Astrocyte of the cerebellum (primary cell): ENCODE measurements at regions not wholly inside any gene's neighbourhood (a gene's known extent, or its start where the extent isn't known, plus 50 kb on each side); places are given as distances from the start of the nearest gene placed in this dataset.

ENCODE experiments used
- DNase-seq: peaks from one replicate; pipeline ENCODE4 v3.0.0-alpha.2; 2011; ENCODE audit warnings: low read depth
- H3K4me3 ChIP-seq: 2 replicates; pipeline ENCODE4 v1.5.1; 2011; ENCODE audit warnings: mild to moderate bottlenecking, low read depth, low read length, moderate library complexity
- in situ Hi-C: cut with HindIII; loops from 2 replicates; pipeline ENCODE4 v1.10.0; 2017; ENCODE audit warnings: low sequenced_read_pairs
- TF ChIP-seq, protein P1 (sequence below): IDR thresholded peaks from 2 replicates; pipeline ENCODE4 v1.5.1; 2012; ENCODE audit warnings: low read length, low read depth, moderate library complexity, mild to moderate bottlenecking; ENCODE audit errors: missing control alignments

DNA sequence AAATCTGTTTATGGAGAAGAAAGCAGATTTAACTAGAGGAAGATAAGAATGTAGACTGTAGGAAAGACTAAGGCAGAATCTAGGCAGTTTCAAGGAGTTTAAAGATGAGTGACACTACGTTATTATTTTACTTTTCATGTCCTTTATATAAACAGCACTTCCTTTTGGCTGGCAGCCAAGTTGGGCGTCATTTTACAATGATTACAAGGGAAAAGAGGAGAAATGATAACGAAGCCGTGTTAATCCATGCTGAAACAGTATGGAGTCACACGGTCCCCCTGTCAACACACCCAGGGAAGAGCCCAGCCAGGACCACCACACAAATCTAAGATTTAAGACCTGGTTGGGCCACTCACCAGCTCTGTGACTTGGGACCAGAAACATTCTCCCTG, 83.7 kb upstream of the NEO1 start:
- TF ChIP-seq, protein P1, sequence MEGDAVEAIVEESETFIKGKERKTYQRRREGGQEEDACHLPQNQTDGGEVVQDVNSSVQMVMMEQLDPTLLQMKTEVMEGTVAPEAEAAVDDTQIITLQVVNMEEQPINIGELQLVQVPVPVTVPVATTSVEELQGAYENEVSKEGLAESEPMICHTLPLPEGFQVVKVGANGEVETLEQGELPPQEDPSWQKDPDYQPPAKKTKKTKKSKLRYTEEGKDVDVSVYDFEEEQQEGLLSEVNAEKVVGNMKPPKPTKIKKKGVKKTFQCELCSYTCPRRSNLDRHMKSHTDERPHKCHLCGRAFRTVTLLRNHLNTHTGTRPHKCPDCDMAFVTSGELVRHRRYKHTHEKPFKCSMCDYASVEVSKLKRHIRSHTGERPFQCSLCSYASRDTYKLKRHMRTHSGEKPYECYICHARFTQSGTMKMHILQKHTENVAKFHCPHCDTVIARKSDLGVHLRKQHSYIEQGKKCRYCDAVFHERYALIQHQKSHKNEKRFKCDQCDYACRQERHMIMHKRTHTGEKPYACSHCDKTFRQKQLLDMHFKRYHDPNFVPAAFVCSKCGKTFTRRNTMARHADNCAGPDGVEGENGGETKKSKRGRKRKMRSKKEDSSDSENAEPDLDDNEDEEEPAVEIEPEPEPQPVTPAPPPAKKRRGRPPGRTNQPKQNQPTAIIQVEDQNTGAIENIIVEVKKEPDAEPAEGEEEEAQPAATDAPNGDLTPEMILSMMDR, result no peak
- DNase-seq, result no peak
- H3K4me3 ChIP-seq, result no peak overlapping the region
- in situ Hi-C loops, result no loop called here

- TF ChIP-seq, protein P1, result no peak
- in situ Hi-C loops, result no loop called here
Observed at GRCh38 chr15:72967811-72968530, 84.3 kb upstream of the NEO1 start.

GRCh38 chr15:72967397-72967796, 84.9 kb upstream of the NEO1 start:
- in situ Hi-C loops, result no loop called here

More at GRCh38 chr15:72967811-72968530, 84.3 kb upstream of the NEO1 start:
- DNase-seq, result no peak
- no peak overlapping the region for H3K4me3 ChIP-seq

DNA sequence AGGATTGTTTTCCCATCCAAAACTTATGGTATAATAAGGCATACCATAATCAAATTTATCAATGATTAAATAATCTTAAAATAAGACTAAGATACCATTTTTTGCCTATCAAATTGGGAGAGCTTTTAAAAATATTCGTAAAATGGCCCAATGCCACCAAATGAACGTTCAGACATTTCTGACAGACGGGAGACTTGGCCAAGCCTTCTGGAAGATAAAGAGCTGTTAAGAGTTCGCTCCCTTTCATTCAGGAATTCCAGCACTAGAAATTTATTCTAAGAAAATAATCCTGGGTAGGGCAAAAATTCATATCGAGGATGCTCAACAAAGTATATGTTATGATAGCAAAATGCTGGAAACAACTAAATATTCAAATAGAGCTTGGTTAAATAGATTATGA, 85.6 kb upstream of the NEO1 start:
- DNase-seq, result no peak
- TF ChIP-seq, protein P1, result no peak
- in situ Hi-C loops, result no loop called here
- no peak overlapping the region for H3K4me3 ChIP-seq

More at GRCh38 chr15:72967397-72967796, 84.9 kb upstream of the NEO1 start:
- no peak for DNase-seq
- TF ChIP-seq, protein P1, result no peak
- no peak overlapping the region for H3K4me3 ChIP-seq

DNA sequence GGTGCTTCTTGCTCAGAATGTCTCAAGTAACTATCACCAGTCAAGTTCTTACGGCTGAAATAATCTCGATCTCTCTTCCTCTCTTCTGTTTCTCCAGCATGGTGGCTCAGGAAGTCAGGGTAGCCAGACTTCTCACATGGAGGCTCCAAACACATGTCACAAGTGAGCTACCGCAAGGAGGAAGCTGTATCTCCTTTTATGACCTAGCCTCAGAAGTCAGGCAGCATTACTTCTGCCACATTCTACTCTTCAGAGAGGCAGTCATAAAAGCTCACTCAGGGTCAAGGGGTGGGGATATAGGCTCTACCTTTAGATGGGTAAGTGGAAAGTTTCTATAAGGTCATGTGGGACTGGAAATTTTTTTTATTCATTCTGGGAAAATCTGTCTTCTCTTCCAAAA, 86.6 kb upstream of the NEO1 start:
- DNase-seq, result no peak
- in situ Hi-C loops, result no loop called here
- TF ChIP-seq, protein P1, result no peak
- H3K4me3 ChIP-seq, result no peak overlapping the region

- TF ChIP-seq, protein P1, result no peak
- in situ Hi-C loops, result no loop called here
- DNase-seq, result no peak
- H3K4me3 ChIP-seq, result no peak overlapping the region
Observed at GRCh38 chr15:72964542-72964941, 87.7 kb upstream of the NEO1 start.

DNA sequence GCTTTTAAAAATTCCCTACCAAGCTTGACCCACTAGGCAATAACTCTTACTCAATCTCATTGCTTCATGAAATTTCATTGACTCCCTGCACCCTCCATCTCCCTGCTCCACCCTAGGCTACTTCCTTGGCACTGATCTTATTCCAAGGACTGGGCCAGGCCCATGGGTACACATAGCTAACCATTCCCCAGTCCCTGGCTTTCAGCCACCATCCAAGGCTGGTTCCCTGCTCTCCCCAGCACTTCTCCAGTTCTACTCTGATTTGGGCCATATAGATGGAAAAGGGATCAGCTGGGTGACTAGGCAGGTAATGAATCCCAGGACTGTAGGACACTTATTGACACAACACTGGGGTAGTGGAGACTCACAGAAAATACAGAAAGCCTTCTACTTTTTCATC, 88.1 kb upstream of the NEO1 start:
- no peak for DNase-seq
- TF ChIP-seq, protein P1, result no peak
- in situ Hi-C loops, result no loop called here
- no peak overlapping the region for H3K4me3 ChIP-seq
